ENCODE measurements at regions not wholly inside any gene's neighbourhood (a gene's known extent, or its start where the extent isn't known, plus 50 kb on each side); places are given as distances from the start of the nearest gene placed in this dataset.

DNA sequence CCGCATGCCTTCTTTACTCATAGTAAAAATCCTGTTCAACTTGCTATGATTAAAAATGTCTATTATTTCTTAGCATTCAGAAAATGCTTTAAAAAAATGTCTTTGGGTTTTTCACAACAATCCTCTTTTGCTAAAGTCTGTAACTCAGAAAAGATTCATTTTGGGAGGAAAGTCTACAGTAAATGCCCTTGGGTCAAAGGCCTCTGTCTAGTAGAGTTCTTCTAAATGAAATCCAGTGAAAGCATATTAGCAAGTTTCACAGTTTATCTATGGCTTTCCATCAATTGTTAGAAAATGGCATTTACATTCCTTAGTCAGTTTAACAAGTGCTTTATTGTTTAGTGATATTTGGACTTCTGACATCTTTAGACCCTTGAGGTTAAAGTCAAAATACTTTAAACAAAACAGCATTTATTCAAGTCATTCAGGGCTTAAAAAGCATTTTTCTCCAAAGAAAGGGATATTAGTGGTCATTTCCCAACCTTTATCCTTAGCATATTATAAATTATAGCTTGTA, 137.1 kb upstream of the TARS1 start:
- Histone ChIP-seq H3K36me3 (no peaks in the 10 kb centered on the region), H3K4me1 (peaks cover 0 to 3% of the 10 kb centered on the region in 2 donors), H3K27ac (no peak overlapping the region), H3K9me3 (no peaks in the 10 kb centered on the region), H3K27me3 (no peaks in the 10 kb centered on the region), H3K4me3 (no peak overlapping the region)
- DNase-seq (no peak), ATAC-seq (no peak)
- TF ChIP-seq POLR2A (IDR thresholded peaks at IDR 0.05) (no peak), CTCF (IDR thresholded peaks at IDR 0.05 in 4 of 5, conservative IDR thresholded peaks at IDR 0.05 in 1 of 5) (no peak)
- in situ Hi-C loops (cut with MboI; ENCODE audit: low sequenced_read_pairs in 4 of 4) (no loop called here), intact Hi-C loops (cut with DNase I; ENCODE audit: low total_unique reads) (loop anchor here (5.0 kb wide), 1 partner anchor 596 kb away; no protein-coding TSS in a partner anchor)

GRCh38 chr5:33304601-33305000, 136.2 kb upstream of the TARS1 start:
- H3K9me3 ChIP-seq: no peaks in the 10 kb centered on the region

DNA sequence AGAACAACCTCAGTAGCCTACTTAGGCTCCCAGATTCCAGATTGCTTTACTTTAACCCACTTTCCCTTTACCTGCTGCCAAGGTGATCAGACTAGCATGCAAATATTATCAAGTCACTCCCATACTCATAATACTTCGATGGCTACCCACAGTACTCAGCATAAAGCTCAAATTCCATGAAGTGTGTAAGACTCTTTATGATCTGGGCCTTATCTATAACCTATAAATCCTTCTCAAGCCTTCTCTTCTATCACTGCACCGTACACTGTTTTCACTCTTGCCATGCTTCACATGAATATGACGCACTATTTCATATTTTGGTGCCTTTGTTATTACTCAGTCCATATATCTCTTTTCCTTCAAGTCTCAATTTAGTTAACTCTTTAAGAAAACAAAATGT, 135.2 kb upstream of the TARS1 start:
- no peak for TF ChIP-seq CTCF (IDR thresholded peaks at IDR 0.05 in 4 of 5, conservative IDR thresholded peaks at IDR 0.05 in 1 of 5)
- TF ChIP-seq POLR2A (IDR thresholded peaks at IDR 0.05): no peak
- H3K27me3 ChIP-seq: no peaks in the 10 kb centered on the region
- in situ Hi-C loops (cut with MboI; ENCODE audit: low sequenced_read_pairs in 4 of 4) (no loop called here), intact Hi-C loops (cut with DNase I; ENCODE audit: low total_unique reads) (no loop called here)
- no peaks in the 10 kb centered on the region for H3K36me3 ChIP-seq
- H3K9me3 ChIP-seq: no peaks in the 10 kb centered on the region
- no peak overlapping the region for H3K27ac ChIP-seq
- no peaks in the 10 kb centered on the region for H3K4me1 ChIP-seq
- no peak overlapping the region for H3K4me3 ChIP-seq
- ATAC-seq: no peak
- DNase-seq: no peak

More at GRCh38 chr5:33304601-33305000, 136.2 kb upstream of the TARS1 start:
- ATAC-seq: no peak
- H3K27ac ChIP-seq: no peak overlapping the region
- H3K4me1 ChIP-seq: peaks cover 0 to 3% of the 10 kb centered on the region in 2 donors
- H3K36me3 ChIP-seq: no peaks in the 10 kb centered on the region
- in situ Hi-C loops (cut with MboI; ENCODE audit: low sequenced_read_pairs in 4 of 4): no loop called here
- TF ChIP-seq POLR2A (IDR thresholded peaks at IDR 0.05) (no peak), CTCF (IDR thresholded peaks at IDR 0.05 in 4 of 5, conservative IDR thresholded peaks at IDR 0.05 in 1 of 5) (no peak)
- no peaks in the 10 kb centered on the region for H3K27me3 ChIP-seq
- DNase-seq: no peak
- no peak overlapping the region for H3K4me3 ChIP-seq
- intact Hi-C loops (cut with DNase I; ENCODE audit: low total_unique reads): loop anchor here (5.0 kb wide), 1 partner anchor 597 kb away; no protein-coding TSS in a partner anchor

DNA sequence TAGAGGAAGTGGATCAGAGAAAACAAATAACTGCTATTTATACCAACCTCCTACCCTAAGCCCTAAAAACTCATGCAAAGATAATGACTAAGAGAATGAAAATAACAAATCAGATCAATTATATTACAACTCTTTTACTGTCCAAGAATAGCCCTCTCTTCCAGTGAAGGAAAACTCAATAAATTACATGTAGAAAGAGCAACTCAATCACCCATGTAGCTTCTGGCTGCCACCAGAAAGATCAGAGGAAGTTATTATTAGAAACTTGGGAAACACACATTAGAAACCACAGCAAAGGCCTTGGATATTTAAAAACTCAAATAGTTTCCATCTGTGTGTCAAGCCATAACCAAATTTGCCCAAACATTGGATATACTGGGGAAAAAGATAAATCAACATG, 134.0 kb upstream of the TARS1 start:
- no peak overlapping the region for H3K27ac ChIP-seq
- in situ Hi-C loops (cut with MboI; ENCODE audit: low sequenced_read_pairs in 4 of 4): no loop called here
- no peaks in the 10 kb centered on the region for H3K36me3 ChIP-seq
- no peak overlapping the region for H3K4me3 ChIP-seq
- intact Hi-C loops (cut with DNase I; ENCODE audit: low total_unique reads): no loop called here
- no peaks in the 10 kb centered on the region for H3K4me1 ChIP-seq
- DNase-seq (no peak), ATAC-seq (no peak)
- H3K9me3 ChIP-seq: no peaks in the 10 kb centered on the region
- H3K27me3 ChIP-seq: no peaks in the 10 kb centered on the region
- TF ChIP-seq POLR2A (IDR thresholded peaks at IDR 0.05) (no peak), CTCF (IDR thresholded peaks at IDR 0.05 in 4 of 5, conservative IDR thresholded peaks at IDR 0.05 in 1 of 5) (no peak)

DNA sequence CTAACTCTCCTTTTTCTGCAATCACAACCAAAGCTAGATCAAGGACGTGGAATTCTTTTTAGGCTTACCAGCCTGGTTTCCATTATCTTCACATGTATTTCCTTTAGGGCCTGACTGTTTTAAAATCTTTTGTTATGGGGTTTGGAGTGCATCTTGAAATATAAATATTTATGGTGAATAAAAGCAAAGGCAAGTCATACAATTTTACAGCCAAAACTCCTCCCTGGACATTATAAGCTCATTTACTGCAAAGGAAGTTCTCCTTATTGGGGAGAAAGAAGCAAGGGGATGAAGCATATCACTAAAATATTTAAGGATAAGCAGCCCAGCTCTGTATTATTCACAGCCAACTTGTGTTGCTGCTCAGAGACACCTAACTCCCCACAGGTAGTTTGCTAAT, 132.2 kb upstream of the TARS1 start:
- ATAC-seq: no peak
- H3K27ac ChIP-seq: no peak overlapping the region
- H3K36me3 ChIP-seq: no peaks in the 10 kb centered on the region
- H3K4me1 ChIP-seq: no peaks in the 10 kb centered on the region
- no peak for DNase-seq
- H3K9me3 ChIP-seq: no peaks in the 10 kb centered on the region
- H3K27me3 ChIP-seq: no peaks in the 10 kb centered on the region
- in situ Hi-C loops (cut with MboI; ENCODE audit: low sequenced_read_pairs in 4 of 4) (no loop called here), intact Hi-C loops (cut with DNase I; ENCODE audit: low total_unique reads) (no loop called here)
- H3K4me3 ChIP-seq: no peak overlapping the region
- TF ChIP-seq CTCF (IDR thresholded peaks at IDR 0.05 in 4 of 5, conservative IDR thresholded peaks at IDR 0.05 in 1 of 5) (no peak), POLR2A (IDR thresholded peaks at IDR 0.05) (no peak)
